IPS DF 4.7 (cell line): ENCODE measurements at regions not wholly inside any gene's neighbourhood (a gene's known extent, or its start where the extent isn't known, plus 50 kb on each side); places are given as distances from the start of the nearest gene placed in this dataset.
"Not testable (repeated sequence)": the region's sequence is repeated elsewhere in the genome, so short reads cannot be mapped to it uniquely, and the experiment has no call there.

Experiments
- DNase-seq: peaks from one replicate; pipeline ENCODE4 v3.0.0-alpha.2; 2013; ENCODE audit warnings: low spot score; ENCODE audit errors: extremely low read depth

DNA sequence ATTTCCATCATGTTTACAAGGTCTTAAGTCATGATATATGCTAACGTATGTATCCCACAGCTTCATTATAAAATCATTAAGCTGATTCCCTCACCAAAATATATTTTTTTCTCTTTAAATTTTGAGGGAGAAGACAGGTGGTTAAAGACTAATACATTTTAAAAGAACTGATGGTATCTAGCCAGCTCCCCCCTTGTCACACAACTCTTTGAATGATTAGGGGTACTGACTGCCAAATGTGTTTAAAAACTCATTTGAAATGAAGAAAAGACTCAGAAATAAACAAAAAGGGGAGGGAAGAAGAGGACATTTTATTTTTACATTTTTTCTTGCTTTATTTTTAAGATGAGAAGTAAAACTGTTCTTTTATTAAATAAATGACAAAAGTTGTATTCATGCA is 805.3 kb downstream of the SATB2 start:
- DNase-seq: no peak

DNA sequence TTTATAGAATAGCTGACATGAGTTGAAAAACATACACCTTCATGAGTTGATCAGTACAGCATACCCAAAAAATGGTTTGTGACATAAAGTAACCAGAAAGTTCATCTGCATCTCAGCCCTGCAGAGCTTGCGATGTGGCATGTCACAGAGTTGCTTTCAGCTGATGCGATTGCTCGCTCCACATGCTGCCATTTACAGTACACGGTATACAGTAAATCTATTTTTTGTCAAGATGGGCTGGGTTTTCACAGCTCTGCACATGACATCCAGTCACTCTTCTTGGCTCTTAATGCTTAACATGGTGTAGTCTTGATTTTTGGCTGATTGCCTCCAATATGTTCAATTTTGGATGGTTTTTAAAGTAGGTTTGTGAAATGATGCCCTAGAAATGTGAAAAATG is 811.9 kb downstream of the SATB2 start:
- DNase-seq: no peak

DNA sequence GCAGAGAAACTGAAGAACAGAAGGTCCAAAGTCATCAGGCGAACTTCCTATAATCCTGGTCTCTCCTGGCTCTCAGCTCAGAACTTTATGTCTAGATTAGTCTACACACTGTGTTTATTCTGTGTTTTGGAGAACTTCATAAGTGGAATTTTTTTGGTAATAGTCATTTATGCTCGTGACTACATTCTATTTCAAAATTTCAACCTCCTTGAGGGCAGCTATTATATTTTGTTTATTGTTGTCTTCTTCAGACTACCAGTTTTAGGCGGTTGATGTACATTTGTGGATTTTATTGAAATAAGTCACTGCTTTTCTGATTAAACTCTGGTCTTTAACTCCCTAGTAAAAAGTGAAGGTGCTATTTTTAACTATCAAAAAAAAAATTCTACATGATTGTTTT is 816.6 kb downstream of the SATB2 start:
- no peak for DNase-seq

DNA sequence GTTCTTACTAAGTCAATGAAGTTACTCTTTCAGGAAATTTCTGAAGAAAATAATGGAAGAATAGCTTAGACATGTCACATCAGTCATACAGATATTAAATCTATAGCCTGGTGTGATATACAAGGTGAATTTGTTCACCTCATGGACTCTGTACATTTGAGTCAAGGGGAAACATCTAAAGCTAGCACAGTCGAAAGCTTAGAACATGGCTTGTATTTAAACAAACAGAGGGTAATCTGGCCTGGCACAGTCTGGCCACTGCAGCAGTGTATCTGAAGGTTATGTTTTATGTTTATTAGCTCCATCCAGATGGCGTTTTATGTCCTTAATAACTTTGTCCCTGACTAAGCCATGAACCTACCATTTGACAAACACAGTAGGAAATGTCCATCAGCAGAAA is 817.3 kb downstream of the SATB2 start:
- DNase-seq: no peak

DNA sequence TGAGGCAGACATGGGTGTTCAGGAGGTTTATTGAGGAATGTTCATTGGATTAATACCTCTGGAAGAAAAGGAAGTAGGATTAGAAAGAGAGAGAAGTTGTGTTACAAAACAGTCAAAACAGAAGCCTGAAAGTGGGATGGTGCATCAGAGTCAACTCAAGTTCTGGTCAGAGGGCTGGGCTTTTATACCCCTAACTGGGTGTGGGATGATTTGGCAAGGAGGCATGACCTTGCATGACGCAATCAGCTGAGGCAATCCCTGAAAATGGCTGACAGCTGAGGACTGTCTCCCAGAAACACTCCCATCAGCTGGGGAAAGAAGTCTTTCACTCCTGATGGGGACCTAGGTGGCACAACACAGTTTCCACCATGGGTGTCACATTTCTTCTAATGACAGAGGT is 818.2 kb downstream of the SATB2 start:
- DNase-seq: no peak

DNA sequence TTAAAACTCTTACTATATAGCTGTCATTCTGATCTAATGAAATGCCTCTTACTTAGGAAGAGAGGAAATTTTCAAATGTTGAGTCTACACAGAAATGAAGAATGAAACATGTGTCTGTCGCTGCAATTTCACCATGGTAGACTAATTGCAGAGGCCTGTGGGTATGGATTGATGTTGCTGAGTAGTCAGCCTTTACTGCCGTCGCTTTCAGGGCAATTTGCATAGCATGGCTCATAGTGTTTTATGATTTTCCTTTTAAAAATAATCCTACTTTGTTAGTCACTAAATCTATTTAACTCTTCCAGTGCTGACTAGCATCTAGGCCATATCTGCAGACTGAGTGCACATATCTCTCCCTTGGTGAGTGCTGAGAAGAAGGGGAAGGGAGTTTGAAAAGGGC is 819.2 kb downstream of the SATB2 start:
- no peak for DNase-seq

DNA sequence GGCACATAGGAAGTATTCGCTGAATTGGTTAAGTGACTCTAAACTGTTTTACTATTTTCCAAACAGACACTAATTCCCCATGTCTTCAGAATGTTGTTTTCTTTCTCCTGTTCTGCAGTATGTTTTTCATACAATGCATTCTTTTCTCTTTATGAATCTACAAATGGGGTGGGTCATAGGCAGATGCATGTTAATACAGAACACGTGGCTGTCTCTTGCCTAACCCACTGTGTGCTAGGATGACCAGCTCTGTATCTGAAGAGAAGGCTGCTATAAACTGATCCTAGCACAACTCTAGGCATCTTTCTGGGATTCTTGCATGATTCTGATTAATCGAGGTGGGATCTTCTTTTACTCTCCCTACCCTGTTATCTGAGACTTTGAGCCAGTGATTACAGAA is 826.0 kb downstream of the PLCL1 start:
- DNase-seq: no peak

DNA sequence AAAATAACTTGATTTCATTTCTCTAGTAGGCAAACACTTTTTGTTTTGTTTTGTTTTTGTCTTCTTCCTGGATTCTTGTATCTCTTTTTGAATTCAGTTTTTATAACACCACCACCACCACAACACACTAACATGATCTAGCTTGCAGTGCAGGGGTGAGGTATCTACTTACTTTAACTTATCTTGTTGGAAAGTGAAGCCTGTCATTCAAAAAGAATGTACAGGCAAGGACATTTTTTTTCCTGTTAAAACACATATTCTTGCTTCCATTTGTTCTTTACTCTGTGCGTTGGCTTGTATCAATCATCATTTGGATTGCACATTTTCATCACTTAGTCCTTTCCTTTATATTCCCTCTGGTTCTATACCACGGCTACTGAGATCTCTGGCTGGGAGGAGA is 824.2 kb downstream of the PLCL1 start:
- no peak for DNase-seq

DNA sequence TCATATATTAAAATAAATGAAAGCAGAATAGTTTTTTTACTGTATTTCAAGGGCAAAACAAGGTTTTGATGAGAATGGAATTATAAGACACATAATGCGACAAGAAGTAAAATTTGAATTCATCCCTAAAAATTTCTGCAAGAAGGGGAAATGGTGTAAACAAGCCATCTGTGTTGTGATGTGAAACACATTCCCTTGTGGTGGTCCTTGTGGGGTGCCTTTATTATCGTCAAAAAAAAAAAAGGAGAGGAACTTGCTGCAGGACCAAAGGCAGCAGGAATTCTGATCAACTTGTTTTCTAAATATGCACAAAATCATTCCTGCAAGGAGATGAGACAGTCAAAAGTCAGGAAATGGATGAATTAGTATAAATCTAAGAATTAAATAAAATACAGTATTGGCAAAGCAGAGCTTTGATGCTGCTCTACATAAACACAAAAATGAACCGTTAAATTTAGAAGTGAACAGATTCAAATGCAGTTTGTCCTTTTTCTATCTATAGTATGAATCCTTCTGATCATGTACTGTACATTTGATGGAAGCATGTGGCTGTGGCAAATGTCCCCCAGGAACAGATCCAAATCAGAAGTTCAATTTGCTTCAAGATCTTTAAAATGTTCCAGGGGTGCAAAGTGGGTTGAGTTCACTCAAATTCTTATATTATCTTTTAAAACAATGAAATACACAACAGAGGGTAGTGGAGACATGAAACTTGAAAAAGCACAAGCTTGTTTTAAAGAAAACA is 818.8 kb downstream of the PLCL1 start:
- DNase-seq: no peak

DNA sequence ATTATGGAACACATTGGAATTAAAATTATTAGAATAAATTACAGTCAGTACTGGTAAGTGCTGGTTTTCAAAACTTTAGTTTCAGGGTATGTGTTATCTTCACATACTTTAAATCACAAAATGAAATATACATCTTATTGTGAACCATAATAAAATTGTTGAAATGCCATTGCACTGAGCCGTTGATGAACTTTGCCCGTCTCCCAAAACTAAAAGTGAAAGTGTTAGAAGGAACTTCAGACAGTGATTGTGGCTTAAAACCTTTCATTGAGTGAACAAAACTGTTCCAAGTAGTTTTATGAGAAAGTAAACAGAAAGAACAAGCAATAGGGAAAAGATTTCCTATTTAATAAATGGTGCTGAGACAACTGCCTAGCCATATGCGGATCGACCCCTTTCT is 811.6 kb downstream of the PLCL1 start:
- DNase-seq: no peak

DNA sequence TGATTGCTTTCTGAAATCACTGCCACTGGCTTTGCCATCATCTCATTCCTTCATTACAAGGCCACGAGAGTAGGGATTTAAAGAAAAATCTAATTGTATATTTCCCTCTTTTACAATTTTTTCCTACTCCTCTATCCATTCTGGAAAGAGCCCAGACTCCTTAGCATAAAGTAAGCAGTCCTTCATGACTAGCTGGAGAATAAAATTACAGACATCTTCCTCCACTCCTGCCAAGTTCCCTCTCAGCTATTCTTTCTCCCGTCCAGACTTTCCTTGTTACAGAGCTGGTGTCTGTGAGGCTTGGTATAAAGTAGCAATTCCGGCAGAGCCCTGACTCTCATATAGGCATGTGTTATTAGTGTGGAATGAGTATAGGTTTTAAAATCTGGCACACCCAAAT is 806.8 kb downstream of the PLCL1 start:
- DNase-seq: no peak

DNA sequence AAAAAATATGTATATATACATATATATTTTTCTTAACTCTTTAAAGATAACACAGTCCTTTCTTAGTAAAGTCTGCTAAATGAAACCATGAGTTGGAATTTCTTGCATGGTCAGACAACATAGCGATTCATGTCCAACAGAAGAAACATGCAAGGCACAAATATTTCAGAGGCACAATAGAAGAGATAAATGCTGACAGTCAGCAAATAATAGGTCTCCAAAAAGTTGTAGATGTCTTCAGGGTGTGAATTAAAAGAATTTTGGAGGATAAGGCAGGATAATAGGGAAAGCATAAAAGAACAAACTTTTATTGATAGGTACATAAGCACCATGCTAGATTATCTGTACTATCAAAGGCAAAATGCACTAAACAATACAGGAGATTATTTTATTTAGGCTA is 800.2 kb downstream of the PLCL1 start:
- no peak for DNase-seq

DNA sequence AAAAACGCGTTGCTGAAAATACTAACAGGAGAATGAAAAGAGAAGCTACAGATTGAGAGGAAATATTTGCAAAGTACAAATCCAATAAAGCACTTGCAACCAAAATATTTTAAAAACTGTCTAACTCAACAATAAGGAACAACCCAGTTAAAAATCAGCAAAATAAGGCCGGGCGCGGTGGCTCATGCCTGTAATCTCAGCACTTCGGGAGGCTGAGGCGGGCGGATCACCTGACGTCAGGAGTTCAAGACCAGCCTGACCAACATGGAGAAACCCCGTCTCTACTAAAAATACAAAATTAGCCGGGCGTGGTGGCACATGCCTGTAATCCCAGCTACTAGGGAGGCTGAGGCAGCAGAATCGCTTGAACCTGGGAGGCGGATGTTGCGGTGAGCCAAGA is 798.6 kb downstream of the PLCL1 start:
- not testable (repeated sequence) for DNase-seq

DNA sequence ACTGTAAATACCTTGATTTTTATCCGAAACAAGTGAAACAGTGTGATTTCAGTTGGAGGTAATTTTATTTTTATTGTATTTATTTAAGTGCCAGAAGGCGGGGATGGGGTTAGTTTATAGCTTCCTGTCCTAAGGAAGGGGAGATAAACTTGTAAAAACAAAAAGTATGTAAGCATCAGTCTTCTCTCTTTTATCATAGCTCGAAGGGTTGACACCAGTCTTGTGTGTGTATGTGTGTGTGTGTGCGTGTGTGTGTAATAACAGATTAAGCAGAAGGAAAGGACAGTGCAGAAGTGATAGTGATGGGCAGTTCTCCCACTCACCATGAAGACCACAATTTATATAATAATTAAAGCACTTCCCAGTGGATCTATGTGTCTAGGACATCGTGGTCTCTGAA is 793.3 kb downstream of the PLCL1 start:
- DNase-seq: no peak

DNA sequence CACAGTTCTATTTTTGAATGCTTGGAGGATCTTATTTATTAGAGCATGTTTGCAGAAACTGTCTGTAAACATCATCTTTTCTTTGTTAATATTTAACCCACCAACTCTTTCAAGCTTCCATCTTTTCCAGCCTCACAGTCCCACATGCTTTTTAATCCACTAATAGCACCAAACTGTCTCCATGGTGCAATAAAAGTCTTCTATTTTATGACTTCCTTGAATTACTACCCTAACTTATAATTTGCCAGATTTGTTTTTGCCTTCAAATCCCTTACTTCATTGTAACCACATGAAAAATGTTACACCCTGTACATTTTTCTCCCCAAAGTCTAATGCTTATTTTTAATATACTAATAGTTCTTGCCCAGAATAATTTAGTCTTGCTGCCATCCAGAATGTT is 792.6 kb downstream of the PLCL1 start:
- no peak for DNase-seq

DNA sequence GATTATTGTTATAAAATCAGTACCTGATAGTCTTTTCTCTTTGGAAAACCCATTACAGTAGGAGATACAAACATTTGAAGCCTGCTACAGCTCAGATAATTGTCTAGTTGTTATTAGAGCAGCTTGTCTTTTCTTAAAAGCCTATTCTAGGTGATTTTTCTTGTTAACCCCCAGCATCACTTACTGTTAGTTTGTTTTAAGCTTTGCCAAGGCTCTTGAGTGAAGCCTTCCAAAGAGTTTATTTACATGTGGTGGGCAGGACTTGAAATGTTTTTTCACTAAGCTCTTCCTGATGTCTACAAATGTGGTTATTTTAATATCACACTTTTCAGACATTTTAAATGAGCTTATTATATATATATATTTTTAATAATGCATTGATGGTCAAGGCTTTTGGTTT is 791.3 kb downstream of the PLCL1 start:
- DNase-seq: no peak

DNA sequence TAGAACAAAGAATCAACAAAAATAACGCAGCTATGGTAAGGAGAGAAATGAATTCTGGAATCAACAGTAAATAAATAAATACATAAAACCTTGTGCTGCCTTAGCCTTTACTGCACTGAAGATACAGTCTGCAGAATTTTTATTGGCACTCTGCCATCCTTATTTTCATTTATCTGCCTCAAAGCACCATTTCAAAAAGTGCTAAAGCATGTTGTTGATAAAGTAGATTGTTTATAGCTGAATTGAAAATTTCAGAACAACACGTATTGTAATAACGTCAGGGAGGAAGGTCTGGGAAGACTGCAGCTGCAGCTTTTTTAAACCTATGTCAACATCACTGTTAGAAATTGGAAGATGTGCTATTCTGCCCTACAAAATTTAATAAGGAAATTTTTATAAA is 787.2 kb downstream of the PLCL1 start:
- DNase-seq: no peak

DNA sequence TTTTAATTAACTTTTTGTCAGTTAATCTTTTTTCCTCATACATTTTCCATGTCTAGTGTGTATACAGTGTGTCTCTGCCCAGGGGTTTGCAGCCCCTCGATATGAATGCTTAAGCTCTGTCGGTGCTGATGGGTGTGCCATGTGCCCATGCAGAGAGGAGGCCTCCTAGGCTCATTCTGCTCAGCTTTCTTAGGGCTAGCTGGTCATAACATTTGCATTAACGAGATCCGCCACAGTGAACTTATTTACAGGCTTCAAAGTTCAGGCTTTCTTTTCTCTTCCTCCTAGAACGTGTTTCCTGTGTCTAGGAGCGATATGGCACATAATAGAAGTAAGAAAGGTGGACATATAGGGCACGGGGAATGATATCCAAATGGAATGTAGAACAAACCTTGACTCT is 783.3 kb downstream of the PLCL1 start:
- no peak for DNase-seq

DNA sequence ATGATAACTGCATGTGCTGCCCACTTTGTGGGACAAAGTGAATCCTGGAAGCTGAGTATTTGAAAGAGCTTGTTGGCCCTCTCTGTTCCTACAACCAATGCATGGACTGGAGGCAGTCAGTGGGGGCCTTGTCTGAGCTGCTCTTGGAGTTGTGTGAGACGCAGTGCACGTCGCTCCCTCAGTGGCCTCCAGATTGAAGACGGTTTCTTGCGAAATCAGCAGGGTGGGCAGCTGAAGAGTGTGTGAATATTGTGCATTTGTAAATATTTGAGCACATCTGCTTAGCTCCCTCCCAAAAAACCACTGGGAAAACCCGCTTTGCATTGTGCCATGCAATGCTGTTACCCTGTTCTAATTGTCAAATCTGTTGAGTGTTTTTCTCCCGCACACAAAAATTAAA is 782.8 kb downstream of the PLCL1 start:
- no peak for DNase-seq

DNA sequence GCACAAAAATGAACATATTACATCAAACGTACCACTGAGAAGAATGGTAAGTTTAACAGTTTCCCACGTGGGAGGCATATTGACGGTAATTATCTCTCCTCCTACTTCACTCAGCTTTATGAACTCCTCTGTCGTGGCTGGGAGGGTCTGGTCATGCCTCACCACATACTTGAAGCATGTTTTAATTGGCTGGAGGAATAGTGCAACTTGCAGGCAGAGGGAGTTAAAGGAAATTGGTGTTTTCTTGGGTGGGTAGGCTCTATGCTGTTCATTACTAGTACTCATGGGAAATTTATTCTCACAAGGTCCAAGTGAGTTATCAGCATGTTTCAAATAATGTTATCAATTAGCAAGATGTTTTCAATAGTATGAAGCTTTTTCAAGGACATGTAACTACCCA is 767.0 kb downstream of the PLCL1 start:
- no peak for DNase-seq

DNA sequence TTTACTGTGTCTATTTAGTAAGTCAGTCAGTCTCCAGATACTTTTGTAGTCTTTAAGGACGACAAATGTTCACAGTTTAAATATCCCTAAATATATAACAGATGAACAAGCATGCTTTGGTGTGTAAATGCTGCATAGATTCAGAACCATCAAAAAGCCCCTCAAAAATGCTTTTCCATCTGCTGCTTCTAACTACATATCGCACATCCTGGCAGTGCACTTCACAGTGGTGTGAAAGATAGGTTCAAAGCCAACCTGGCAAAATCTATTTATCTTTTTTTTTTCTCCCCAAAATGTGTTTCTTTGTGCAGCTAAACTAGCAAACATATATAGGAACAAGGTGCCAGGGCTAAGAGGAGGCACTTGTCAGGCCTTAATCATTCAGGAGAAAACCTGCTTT is 753.8 kb downstream of the PLCL1 start:
- DNase-seq: no peak

DNA sequence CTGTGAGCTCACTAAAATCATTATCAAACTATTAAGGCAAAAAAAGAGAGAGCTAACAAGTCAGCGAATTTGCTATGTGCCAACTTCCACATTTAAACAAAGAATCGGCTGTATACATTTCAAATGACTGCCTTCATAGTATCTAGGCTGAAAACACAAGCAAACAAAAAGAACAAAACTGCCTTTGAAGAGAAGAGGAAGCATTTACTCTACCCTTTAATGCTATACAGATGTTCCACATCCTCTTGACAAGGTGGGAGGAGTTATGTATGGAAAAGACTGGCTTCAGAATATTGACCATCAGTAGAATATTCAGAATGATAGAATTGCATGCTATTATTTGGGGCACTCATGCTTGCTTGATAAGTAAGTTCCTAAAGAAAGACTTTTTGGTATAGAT is 741.7 kb downstream of the PLCL1 start:
- no peak for DNase-seq

DNA sequence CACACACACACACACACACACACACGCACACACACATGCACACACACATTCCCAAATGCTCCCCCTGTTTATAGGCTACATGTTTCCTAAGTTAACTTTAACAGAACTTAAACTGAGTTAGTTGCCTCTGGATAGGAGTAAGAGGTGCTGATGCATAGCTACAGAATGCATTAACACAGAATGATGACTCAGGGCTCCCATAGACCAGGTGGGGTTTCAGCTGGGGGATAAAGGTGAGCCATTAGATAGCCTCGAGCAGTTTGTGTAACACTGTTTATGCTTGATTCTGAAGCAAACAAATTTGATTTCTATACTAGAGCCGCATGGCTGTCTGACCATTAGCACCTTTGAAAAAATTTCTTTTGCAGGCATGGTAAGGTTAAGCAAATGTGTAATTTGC is 741.0 kb downstream of the PLCL1 start:
- no peak for DNase-seq

DNA sequence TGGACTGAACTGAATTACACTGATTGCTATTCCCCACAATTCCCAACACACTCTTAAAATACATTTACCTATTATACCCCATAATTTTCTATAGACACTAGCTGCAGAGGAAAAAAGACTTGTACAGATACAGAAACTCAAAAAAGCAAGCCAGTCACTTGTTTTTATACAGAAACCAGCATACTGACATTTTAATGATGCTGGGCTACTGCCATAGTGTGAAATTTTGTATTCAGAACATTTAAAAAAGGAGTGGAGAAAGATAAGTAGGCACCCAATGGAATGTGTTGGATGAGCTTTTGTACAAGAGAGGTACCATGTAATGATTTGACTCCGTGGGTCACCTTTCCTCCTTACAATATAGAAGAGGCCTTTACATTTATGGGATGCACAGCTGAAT is 740.1 kb downstream of the PLCL1 start:
- no peak for DNase-seq
